Keratinocyte (primary cell): ENCODE measurements at regions not wholly inside any gene's neighbourhood (a gene's known extent, or its start where the extent isn't known, plus 50 kb on each side); places are given as distances from the start of the nearest gene placed in this dataset.

ENCODE experiments used
- CTCF ChIP-seq, 3 experiments: IDR thresholded peaks in 1 of 3; conservative IDR thresholded peaks in 1 of 3; optimal IDR thresholded peaks in 1 of 3; 2 replicates in 2 of 3; 3 replicates in 1 of 3; pipeline versions ENCODE3 to v1.5.1; 2011; ENCODE audit warnings: low read length in 3 of 3, mild to moderate bottlenecking in 3 of 3, moderate library complexity in 2 of 3, control low read depth in 1 of 3, inconsistent platforms in 1 of 3; ENCODE audit not compliant: insufficient read depth in 2 of 3; ENCODE audit errors: extremely low read depth in 1 of 3
- EZH2 ChIP-seq: IDR thresholded peaks from one replicate; pipeline ENCODE4 v1.6.1; 2012; ENCODE audit warnings: inconsistent platforms, mild to moderate bottlenecking, low read length, moderate library complexity

- TF ChIP-seq CTCF (optimal IDR thresholded peaks at IDR 0.05 in 1 of 3, IDR thresholded peaks at IDR 0.05 in 1 of 3, conservative IDR thresholded peaks at IDR 0.05 in 1 of 3; ENCODE audit: extremely low read depth in 1 of 3, insufficient read depth in 2 of 3, low read length in 3 of 3) (no peak), EZH2 (no peak)
Observed at GRCh38 chr13:107669391-107669993, 545.8 kb downstream of the LIG4 start.
